MM.1S (cell line): ENCODE measurements at regions not wholly inside any gene's neighbourhood (a gene's known extent, or its start where the extent isn't known, plus 50 kb on each side); places are given as distances from the start of the nearest gene placed in this dataset.

Experiments
- DNase-seq: peaks from one replicate; pipeline ENCODE4 v3.0.0-alpha.2; 2015
- H2AFZ ChIP-seq: fragments of 300-600 bp; sonication (generic); 2 replicates; pipeline ENCODE4 v1.6.0; 2016; ENCODE audit warnings: antibody characterized with exemption, low read length
- H3F3A ChIP-seq: fragments of 300-600 bp; sonication (generic); 2 replicates; pipeline ENCODE4 v1.6.1; 2016; ENCODE audit warnings: mild to moderate bottlenecking, antibody characterized with exemption, low read length, moderate library complexity, mixed read lengths; ENCODE audit not compliant: insufficient read depth
- H3K27ac ChIP-seq: fragments of 300-600 bp; sonication (generic); 2 replicates; pipeline ENCODE4 v1.5.1; 2016; ENCODE audit warnings: mild to moderate bottlenecking, low read length
- H3K27me3 ChIP-seq: fragments of 300-600 bp; sonication (generic); replicated peaks from 2 replicates; pipeline ENCODE4 v1.6.0; 2016; ENCODE audit warnings: low read length; ENCODE audit not compliant: insufficient read depth
- H3K36me3 ChIP-seq: fragments of 300-600 bp; sonication (generic); replicated peaks from 2 replicates; pipeline ENCODE4 v1.6.1; 2016; ENCODE audit warnings: mild to moderate bottlenecking, low read length, mixed read lengths; ENCODE audit not compliant: insufficient read depth
- H3K4me1 ChIP-seq: fragments of 300-600 bp; sonication (generic); 2 replicates; pipeline ENCODE4 v1.6.1; 2016; ENCODE audit warnings: low read length, mixed read lengths
- H3K4me2 ChIP-seq: fragments of 300-600 bp; sonication (generic); 2 replicates; pipeline ENCODE4 v1.6.0; 2016; ENCODE audit warnings: low read depth, low read length
- H3K4me3 ChIP-seq: fragments of 300-600 bp; sonication (generic); 2 replicates; pipeline ENCODE4 v1.5.1; 2016; ENCODE audit warnings: low read length, mixed read lengths
- H3K79me2 ChIP-seq: fragments of 300-600 bp; sonication (generic); 2 replicates; pipeline ENCODE4 v1.6.1; 2016; ENCODE audit warnings: mixed run types, low read length, mixed read lengths
- H3K9ac ChIP-seq: fragments of 300-600 bp; sonication (generic); 2 replicates; pipeline ENCODE4 v1.6.1; 2016; ENCODE audit warnings: low read length, mixed read lengths
- H3K9me2 ChIP-seq: fragments of 300-600 bp; sonication (generic); replicated peaks from 2 replicates; pipeline ENCODE4 v1.6.1; 2016; ENCODE audit warnings: mild to moderate bottlenecking, low read length, mixed read lengths; ENCODE audit not compliant: insufficient read depth
- H3K9me3 ChIP-seq: fragments of 300-600 bp; sonication (generic); replicated peaks from 2 replicates; pipeline ENCODE4 v1.6.1; 2016; ENCODE audit warnings: mild to moderate bottlenecking, low read length, mixed read lengths; ENCODE audit not compliant: insufficient read depth
- H4K20me1 ChIP-seq: fragments of 300-600 bp; sonication (generic); 2 replicates; pipeline ENCODE4 v1.6.1; 2016; ENCODE audit warnings: mild to moderate bottlenecking, low read length, moderate library complexity, mixed read lengths; ENCODE audit not compliant: insufficient read depth
- CTCF ChIP-seq: fragments of 300-600 bp; sonication (generic); IDR thresholded peaks from 2 replicates; pipeline ENCODE4 v1.5.1; 2016; ENCODE audit warnings: antibody characterized with exemption, low read length, mixed read lengths
- EZH2 ChIP-seq: fragments of 300-600 bp; sonication (generic); optimal IDR thresholded peaks from 2 replicates; pipeline ENCODE3; 2017; ENCODE audit warnings: low read depth, mild to moderate bottlenecking, antibody characterized with exemption, low read length, mixed read lengths
- EZH2phosphoT487 ChIP-seq: fragments of 300-600 bp; sonication (generic); IDR thresholded peaks from 2 replicates; pipeline ENCODE4 v1.6.1; 2018; ENCODE audit warnings: antibody characterized with exemption, low read length

DNA sequence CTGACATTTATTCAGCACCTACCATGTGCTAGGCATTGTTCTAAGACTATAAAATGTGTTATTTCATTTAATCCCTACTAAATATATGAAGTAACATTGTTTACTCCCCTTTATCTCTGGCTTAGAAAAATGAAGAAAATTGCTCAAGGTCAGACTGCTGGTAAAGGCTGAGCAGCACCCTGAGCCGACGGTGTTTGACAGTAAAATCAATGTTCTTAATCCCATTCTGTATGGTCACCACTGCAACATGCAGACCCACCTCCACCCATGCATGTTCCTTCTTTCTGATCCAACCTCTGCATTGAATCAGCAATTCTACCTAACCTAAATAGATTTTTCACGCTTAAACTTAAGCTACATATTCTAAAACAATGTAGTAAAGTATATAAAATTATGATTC lies 216.5 kb downstream of the ZBBX start:
- no peak overlapping the region for H2AFZ ChIP-seq
- H3K79me2 ChIP-seq: no peaks in the 10 kb centered on the region
- no peak overlapping the region for H3K4me2 ChIP-seq
- no peak for DNase-seq
- no peaks in the 10 kb centered on the region for H3F3A ChIP-seq
- H3K27me3 ChIP-seq: no peaks in the 10 kb centered on the region
- H3K4me1 ChIP-seq: no peaks in the 10 kb centered on the region
- no peak overlapping the region for H3K27ac ChIP-seq
- no peak for TF ChIP-seq EZH2phosphoT487
- no peak for TF ChIP-seq CTCF
- no peak for TF ChIP-seq EZH2
- no peaks in the 10 kb centered on the region for H4K20me1 ChIP-seq
- no peak overlapping the region for H3K4me3 ChIP-seq
- no peaks in the 10 kb centered on the region for H3K36me3 ChIP-seq
- H3K9me3 ChIP-seq: no peaks in the 10 kb centered on the region
- H3K9ac ChIP-seq: no peak overlapping the region
- no peaks in the 10 kb centered on the region for H3K9me2 ChIP-seq

GRCh38 chr3:167162083-167162482 lies 218.0 kb downstream of the ZBBX start:
- H3K9me3 ChIP-seq: no peaks in the 10 kb centered on the region
- H3K9me2 ChIP-seq: no peaks in the 10 kb centered on the region
- no peak overlapping the region for H3K4me2 ChIP-seq
- H3K79me2 ChIP-seq: no peaks in the 10 kb centered on the region
- H3K27me3 ChIP-seq: no peaks in the 10 kb centered on the region
- no peaks in the 10 kb centered on the region for H3F3A ChIP-seq
- H4K20me1 ChIP-seq: no peaks in the 10 kb centered on the region
- DNase-seq: no peak
- no peaks in the 10 kb centered on the region for H3K4me1 ChIP-seq
- H3K4me3 ChIP-seq: no peak overlapping the region
- H3K36me3 ChIP-seq: no peaks in the 10 kb centered on the region
- H3K9ac ChIP-seq: no peak overlapping the region
- H3K27ac ChIP-seq: no peak overlapping the region
- H2AFZ ChIP-seq: no peak overlapping the region
- no peak for TF ChIP-seq EZH2phosphoT487
- TF ChIP-seq CTCF: no peak
- TF ChIP-seq EZH2: no peak

- Histone ChIP-seq H3K36me3 (no peaks in the 10 kb centered on the region), H3F3A (no peaks in the 10 kb centered on the region), H3K27ac (no peak overlapping the region), H3K79me2 (no peaks in the 10 kb centered on the region), H3K9me2 (no peaks in the 10 kb centered on the region), H3K4me2 (no peak overlapping the region), H3K9ac (no peak overlapping the region), H3K4me3 (no peak overlapping the region), H3K27me3 (no peaks in the 10 kb centered on the region), H4K20me1 (no peaks in the 10 kb centered on the region), H3K9me3 (no peaks in the 10 kb centered on the region), H2AFZ (no peak overlapping the region), H3K4me1 (no peaks in the 10 kb centered on the region)
- DNase-seq: no peak
- TF ChIP-seq CTCF (no peak), EZH2phosphoT487 (no peak), EZH2 (no peak)
Measured at GRCh38 chr3:167160781-167161180, 219.3 kb downstream of the ZBBX start.

DNA sequence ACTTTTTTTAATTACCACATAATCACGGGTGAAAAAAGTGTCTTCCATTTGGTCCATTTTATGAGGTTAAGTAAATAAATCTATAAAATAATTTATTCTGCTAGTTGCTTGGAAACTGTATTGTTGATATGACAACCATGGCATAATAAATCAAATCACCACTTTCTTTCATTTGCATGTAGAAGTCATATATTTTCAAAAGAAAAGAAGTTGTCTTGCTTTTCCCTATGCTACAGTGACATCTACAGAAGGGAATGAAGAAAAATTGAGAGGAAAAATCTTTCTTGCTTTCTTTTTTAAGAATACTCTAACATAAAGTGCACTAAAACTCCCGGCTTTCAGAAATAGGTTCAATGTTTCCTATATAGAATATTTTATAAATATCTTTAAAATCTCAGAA lies 228.5 kb downstream of the ZBBX start:
- peak; percentile 25 for TF ChIP-seq CTCF
- TF ChIP-seq EZH2phosphoT487: no peak
- no peak for TF ChIP-seq EZH2
- H3K9me3 ChIP-seq: no peaks in the 10 kb centered on the region
- no peak overlapping the region for H3K4me3 ChIP-seq
- H3F3A ChIP-seq: no peaks in the 10 kb centered on the region
- no peaks in the 10 kb centered on the region for H4K20me1 ChIP-seq
- no peaks in the 10 kb centered on the region for H3K9me2 ChIP-seq
- no peak overlapping the region for H3K4me2 ChIP-seq
- DNase-seq: peak; percentile 42
- no peaks in the 10 kb centered on the region for H3K27me3 ChIP-seq
- no peaks in the 10 kb centered on the region for H3K36me3 ChIP-seq
- H3K79me2 ChIP-seq: no peaks in the 10 kb centered on the region
- H3K4me1 ChIP-seq: no peaks in the 10 kb centered on the region
- no peak overlapping the region for H3K9ac ChIP-seq
- no peak overlapping the region for H3K27ac ChIP-seq
- H2AFZ ChIP-seq: no peak overlapping the region
